CD4-positive, alpha-beta T cell treated with Interferon gamma for 1 hour (primary cell): ENCODE measurements at regions not wholly inside any gene's neighbourhood (a gene's known extent, or its start where the extent isn't known, plus 50 kb on each side); places are given as distances from the start of the nearest gene placed in this dataset.

ENCODE experiments used
- DNase-seq: peaks from one replicate; pipeline ENCODE4 v3.0.0-alpha.2; 2020

GRCh38 chr17:77593081-77593480 lies 365.4 kb upstream of the TNRC6C start:
- DNase-seq: no peak

DNA sequence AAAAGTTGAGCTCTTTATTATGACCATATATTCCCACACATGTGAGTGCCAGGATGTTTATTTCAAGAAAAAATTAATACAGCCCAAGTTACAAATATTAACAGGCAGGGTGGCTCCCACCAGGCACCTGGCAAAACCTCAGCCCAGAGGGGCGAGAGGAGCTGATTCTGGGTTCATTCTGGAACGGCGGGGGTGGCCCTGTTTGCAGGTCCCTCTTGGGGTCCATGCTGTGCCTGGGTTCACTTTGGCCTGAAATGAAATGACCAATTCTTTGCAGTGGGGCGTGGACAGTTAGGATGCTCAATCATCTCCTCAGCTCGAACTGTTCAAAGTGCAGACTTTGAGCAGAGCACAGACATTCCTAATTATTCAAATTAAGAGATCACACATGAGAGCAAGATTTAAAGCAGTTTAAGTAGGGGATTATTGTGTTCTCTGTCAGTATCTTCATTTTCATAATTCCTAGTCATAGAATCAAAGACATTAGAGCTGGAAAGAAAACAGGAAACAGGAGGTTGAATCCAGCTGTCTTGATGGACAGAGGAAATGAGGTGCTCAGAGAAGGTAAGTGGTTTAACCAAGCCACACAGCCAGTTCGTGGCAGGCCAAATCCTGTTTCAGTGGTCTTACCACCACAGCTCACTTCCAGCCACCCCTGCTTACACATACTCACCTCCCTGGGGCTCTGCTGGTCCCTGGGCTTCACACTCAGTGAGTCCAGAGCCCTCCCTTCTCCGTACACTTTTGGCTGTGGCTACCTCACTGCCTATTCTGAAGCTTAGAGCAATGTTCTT lies 363.9 kb upstream of the TNRC6C start:
- no peak for DNase-seq

DNA sequence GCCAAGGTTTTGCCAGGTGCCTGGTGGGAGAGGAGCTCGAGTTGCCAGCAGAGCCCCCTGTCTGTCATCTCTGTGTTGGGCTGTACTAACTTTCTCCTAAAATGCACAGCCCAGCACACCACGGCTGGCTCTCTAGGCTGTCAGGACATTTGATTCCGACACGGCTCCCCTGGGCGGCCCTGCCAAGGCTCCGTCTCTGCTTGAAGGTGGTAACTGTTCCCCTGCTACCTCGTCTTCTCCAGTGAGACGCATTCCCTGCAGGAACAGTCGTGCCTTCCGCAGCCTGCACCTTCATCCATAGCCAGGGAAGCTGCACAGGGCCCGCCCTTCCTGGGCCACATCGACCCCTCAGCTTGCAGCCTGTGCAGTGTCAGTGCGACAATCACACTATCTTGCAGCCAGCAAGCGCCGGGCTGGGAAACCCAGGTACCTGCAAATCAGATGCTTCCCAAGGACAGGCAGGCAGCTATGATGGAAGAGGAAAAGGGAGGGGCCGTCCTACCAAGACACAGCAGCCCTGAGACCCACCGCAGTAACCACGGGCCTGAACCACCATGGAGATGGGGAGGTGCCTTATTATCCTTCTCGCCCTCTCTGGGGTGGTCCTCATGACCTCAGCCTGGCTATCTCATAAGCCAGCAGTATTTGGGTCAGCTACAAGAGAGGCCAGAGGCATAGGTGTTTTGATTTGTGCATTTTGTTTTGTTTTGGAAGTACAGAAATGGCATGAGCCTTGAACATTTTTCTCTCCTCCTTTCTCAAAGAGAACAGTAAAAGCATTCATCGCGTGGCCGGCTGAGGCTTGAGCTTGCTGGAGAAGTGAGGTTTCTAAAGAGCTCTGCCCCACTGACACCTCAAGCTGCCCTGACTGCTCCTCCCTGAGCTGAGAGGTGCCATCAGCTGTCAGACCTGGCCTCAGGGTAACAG lies 361.7 kb upstream of the TNRC6C start:
- DNase-seq: no peak

DNA sequence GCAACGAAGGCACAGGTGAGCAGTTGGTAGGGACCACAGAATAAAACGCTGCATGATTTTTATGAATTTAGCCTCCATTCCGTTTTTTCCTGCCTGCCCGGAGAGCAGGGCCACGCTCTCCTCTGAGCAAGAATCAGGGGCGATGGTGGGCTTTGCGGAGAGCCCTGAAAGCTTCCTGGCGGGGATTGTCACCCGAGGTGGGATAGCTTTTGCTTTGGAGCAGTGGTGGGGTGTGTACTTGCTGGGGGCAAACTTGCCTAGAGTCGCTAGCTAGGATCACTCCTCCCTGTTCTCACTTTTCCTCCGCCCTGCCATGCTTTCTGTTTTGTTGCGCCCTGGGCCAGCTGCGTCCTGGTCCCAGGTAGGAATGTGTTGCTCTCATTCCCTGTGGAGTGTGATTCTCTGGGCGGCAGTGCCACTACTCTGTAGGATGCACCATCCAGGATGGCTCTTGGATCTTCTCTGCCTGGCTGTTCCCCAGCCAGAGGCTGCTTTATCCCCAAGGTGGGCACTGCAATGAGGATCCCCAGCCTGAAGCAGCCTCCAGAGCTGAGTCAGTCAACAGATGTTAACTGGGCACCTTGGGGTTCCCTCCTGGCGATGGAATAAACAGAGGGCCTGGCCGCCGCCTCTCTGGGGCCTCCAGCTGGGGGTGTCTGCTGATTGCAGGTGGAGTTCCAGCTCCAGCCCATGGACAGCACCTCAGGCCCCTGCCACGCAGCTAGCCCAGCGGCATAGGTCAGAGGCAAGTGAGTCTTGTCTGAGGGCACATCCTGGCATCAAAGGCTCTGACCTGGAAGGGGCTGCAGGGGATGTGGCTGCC lies 360.9 kb upstream of the TNRC6C start:
- DNase-seq: no peak

- DNase-seq: no peak
Observed at GRCh38 chr17:77598241-77598620, 360.3 kb upstream of the TNRC6C start.

DNA sequence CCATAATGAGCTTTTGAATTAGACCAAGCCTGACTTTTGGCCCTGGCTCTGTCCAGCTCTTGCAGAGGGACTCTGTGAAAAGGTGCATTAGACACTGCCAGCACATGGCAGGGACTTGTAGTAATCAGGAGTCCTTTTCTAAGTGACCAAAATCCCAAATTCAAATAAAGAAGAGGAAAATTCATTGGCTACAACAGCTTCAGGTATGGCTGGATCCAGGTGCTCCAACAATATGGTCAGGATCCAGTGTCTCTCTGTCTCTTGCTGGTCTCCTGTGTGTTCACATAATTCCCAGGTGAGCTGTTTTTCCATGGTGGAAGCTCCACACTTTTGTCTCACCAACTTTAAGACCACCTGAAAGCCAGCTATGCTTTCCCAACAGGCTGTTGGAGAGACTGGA lies 358.8 kb upstream of the TNRC6C start:
- no peak for DNase-seq

DNA sequence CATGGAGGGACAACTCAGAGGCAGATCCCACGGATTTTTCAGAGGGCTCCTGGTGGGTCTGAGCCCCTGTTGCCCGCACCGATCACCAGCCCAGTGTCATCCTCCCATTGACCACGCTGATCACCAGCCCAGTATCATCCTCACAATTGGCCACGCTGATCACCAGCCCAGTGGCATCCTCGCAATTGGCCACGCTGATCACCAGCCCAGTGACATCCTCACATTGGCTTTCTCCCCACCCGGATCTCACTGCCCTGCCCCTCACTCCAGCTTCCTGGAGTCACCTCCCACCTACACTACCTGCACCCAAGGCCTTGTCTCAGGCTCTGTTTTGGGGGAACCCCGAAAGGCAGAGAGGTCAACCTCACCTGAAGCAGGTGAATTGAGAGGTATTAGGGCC lies 358.2 kb upstream of the TNRC6C start:
- DNase-seq: no peak

DNA sequence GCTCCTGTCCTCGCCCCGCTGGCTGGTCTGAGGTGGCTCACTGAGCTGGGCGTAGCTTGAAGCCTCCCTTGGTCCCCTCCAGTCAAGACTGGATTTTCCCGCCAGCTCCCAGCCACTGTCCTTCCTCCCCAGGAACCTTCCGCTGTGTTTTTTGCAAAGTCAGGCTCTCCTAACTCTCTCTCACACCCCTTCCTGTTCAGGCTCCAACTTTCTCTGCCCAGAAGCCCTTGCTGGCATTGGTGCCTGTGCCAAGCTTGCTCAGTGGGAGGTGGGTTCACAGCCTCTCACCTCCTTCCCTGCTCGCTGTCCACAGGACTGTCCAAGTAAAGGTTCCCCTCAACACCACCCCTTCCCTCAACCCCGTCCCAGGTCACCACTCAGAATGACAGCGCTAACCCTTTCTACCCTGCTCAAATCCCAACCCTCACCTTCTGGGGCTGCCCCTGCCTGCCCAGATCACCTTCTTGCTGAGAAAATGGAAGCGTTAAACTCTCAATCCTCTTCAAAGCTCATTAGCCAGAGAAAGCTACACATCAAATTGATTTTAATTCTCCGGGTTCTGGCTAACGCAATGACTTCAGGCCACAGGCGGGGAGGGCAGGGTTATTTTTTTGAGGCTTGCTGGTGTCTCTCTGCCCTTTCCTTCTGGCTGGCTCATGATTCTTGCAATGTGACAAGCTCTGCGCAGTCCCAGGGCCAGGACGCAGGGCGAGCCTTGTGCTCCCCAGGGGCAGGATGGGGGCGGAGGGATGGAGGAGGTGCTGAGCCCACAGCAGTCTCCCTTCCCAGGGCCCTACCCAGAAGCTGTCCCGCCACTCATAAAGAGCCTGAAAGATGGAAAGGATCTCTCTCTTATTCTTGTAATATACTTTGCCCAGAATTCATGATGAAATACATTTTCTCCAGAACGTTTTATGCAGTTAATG lies 357.2 kb upstream of the TNRC6C start:
- no peak for DNase-seq

DNA sequence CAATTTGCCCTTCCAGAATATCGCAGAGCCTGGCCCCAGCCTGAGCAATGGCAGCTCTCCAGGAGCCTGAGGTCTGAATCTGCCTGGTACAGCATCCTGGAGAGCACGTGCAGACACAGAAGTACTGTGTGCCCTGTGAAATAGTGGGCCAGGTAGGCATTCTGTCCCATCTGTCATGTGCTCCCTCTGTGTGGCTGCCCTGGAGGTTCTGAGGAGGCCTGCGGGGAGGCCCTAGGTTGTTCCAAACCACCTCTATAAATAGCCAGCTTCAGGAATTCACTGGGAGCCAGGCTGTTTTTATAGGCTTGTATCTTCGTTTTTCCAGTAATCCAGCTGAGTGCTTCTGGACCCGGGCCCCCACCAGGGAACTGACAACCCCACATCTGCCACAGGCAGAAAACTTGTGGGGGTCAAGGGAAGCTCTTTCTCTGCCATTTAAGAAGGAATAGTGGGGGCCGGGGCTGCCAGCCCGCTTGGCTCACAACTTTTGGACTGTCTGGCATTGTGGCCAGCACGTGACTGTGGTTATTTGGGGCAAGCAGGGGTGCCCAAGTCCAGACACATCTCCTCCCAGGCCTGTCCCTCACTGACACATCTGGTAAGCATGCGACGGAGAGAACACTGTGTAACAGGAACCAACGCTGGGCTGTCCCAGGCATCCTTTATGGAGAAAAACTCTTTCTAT lies 356.3 kb upstream of the TNRC6C start:
- no peak for DNase-seq

- DNase-seq: no peak
Observed at GRCh38 chr17:77602883-77603640, 355.4 kb upstream of the TNRC6C start.

GRCh38 chr17:77604301-77604972 lies 354.1 kb upstream of the TNRC6C start:
- DNase-seq: no peak

DNA sequence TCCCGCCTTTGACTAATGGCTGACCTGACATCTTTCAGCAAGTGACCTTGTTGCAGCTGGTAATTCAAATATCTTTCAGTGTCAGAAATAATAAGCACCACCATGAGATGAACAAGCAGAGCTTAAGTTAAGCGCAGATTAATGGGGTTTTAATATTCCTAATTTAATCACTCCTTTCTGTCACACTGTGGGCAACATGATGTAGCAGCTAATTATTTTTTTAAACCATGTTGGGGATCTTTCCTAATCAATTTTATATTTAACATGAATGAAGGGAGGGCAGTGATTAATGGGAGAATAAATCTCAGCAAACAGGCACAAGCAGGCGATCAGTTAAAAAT lies 353.6 kb upstream of the TNRC6C start:
- DNase-seq: no peak

GRCh38 chr17:77606146-77606864 lies 352.2 kb upstream of the TNRC6C start:
- no peak for DNase-seq

DNA sequence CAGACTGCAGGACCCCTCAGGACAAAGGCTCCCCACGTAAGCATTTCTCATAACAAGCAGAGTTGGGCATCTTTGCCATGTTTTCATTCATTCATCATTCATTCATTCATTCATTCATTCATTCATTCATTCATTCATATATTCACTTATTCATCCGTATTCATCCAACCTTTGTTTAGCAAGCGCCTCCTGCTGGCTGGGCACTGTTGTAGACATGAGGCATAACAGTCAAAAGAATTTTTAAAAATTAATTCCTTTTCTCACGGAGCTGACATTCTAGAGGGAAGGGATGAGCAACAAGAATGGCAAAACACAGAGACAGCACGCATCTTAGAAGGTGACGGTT lies 351.7 kb upstream of the TNRC6C start:
- no peak for DNase-seq

- no peak for DNase-seq
Observed at GRCh38 chr17:77607606-77608005, 350.9 kb upstream of the TNRC6C start.

- DNase-seq: no peak
Observed at GRCh38 chr17:77608431-77608830, 350.1 kb upstream of the TNRC6C start.

- peak; percentile 72 for DNase-seq
Observed at GRCh38 chr17:77609553-77610517, 348.7 kb upstream of the TNRC6C start.

GRCh38 chr17:77610518-77610893 lies 348.0 kb upstream of the TNRC6C start:
- no peak for DNase-seq
